Activated CD4-positive, alpha-beta memory T cell treated with anti-CD3 and anti-CD28 coated beads, Interleukin-2, amount 10 ng/mL, durations not matched to agents 7 days and 5 days (primary cell): ENCODE measurements at regions not wholly inside any gene's neighbourhood (a gene's known extent, or its start where the extent isn't known, plus 50 kb on each side); places are given as distances from the start of the nearest gene placed in this dataset.

Source experiments
- CTCF ChIA-PET: fragments of 350-600 bp; sonication (Branson Sonifier 250); formaldehyde crosslinking; loops from one replicate; lab custom pipeline; 2021; ENCODE audit warnings: antibody characterized with exemption, inconsistent platforms; lab: Charles Lee
- POLR2A ChIA-PET: fragments of 350-600 bp; sonication (Branson Sonifier 250); formaldehyde crosslinking; loops from one replicate; lab custom pipeline; 2021; ENCODE audit warnings: antibody characterized with exemption; lab: Charles Lee
- DNase-seq: peaks from one replicate; pipeline ENCODE4 v3.0.0-alpha.2; 2020
- H3K27ac Mint-ChIP-seq: one replicate; pipeline ENCODE4 v1.8.0; 2021; ENCODE audit warnings: mild to moderate bottlenecking, mixed read lengths
- H3K27me3 Mint-ChIP-seq: one replicate; pipeline ENCODE4 v1.8.0; 2021; ENCODE audit warnings: mixed read lengths
- H3K36me3 Mint-ChIP-seq: one replicate; pipeline ENCODE4 v1.8.0; 2021; ENCODE audit warnings: low read depth, mixed read lengths
- H3K4me1 Mint-ChIP-seq: one replicate; pipeline ENCODE4 v1.8.0; 2021; ENCODE audit warnings: mixed read lengths
- H3K4me3 Mint-ChIP-seq: one replicate; pipeline ENCODE4 v1.8.0; 2021; ENCODE audit warnings: mild to moderate bottlenecking, mixed read lengths
- H3K9me3 Mint-ChIP-seq: one replicate; pipeline ENCODE4 v1.8.0; 2021; ENCODE audit warnings: mixed read lengths

DNA sequence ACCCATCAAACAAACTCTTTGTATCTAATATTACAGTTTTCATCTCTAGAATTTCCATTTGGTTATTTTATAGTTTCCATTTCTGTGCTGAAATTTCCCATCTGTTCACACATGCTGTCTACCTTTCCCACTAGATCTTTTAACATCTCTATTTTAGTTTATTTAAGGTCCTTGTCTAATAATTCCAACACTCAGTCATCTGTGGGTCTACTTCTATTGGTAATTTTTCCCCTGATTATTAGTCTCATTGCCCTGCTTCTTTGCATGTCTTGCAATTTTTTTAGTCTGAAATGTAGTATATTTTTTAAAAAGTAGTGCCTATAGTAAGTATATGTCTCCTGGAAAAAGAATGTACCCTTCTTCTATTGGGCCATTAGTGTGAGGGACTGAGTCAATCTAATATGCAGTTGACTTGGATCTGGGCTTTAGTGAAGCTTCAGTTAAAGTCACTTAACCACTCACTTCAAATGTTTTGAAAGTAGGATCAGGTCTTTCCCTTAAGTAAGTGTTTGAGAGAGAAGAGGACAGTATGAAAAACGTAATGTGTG lies 370.8 kb downstream of the SEC14L1 start:
- DNase-seq = no peak
- peaks cover 10% of the 10 kb centered on the region for H3K36me3 Mint-ChIP-seq
- H3K27me3 Mint-ChIP-seq = peaks cover 3% of the 10 kb centered on the region
- ChIA-PET CTCF (interaction anchor here (1.0 kb wide), 1 partner anchor 82 kb away, joined by 3 read pairs; no protein-coding TSS in a partner anchor), POLR2A (no interaction called here)
- no peak overlapping the region for H3K27ac Mint-ChIP-seq
- H3K4me3 Mint-ChIP-seq = no peak overlapping the region
- peaks cover 4% of the 10 kb centered on the region for H3K4me1 Mint-ChIP-seq
- peaks cover 10% of the 10 kb centered on the region for H3K9me3 Mint-ChIP-seq

DNA sequence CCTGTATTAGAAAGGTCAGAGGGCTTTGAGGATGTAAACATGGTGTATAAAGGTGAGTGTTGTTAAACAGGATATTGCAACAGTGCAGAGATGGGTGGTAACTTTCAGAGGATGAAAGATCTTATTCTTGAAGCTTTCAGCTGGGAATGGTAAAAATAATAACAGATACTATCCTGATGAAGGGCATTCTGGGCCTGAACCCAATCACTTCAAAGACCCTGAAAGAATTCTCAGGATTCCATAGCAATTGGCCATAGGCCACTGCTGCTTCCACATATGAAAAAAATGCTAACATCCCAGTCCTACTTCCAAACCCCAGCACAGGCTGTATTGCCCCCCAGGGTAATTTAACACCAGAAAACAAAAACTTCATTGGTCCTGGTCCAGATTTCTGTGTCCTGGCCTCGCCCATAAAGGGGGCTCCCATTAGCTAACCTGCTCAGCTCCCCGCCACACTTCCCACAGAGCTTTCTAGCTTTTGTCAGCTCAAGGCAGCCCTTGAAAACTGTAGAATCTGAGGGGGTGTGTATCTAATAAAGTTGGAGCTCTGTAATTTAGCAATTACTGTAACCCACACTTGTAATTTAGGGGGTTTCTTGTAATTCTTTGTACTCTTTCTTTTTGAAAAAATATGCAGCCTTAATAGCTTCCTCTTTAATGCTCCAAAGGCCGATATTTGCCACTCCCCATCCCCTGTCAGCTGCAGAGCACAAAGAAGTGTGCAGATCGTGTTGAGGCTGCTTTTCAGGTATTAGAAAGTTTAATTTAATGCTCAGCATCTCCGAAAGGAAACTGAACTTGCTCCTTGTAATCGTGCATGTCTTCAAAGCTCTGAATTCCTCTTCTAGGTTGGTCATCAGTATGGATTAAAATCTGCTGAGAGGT lies 371.5 kb downstream of the SEC14L1 start:
- no peak for DNase-seq
- H3K9me3 Mint-ChIP-seq = peaks cover 10% of the 10 kb centered on the region
- peaks cover 4% of the 10 kb centered on the region for H3K4me1 Mint-ChIP-seq
- POLR2A ChIA-PET = interaction anchor here (0.7 kb wide), 1 partner anchor 107 kb away, joined by 3 read pairs; no protein-coding TSS in a partner anchor
- H3K4me3 Mint-ChIP-seq = no peak overlapping the region
- peaks cover 3% of the 10 kb centered on the region for H3K27me3 Mint-ChIP-seq
- H3K36me3 Mint-ChIP-seq = peaks cover 10% of the 10 kb centered on the region
- CTCF ChIA-PET = interaction anchor here (1.0 to 1.1 kb wide), 2 partner anchors 11 to 82 kb away, joined by 3 read pairs; no protein-coding TSS in a partner anchor
- H3K27ac Mint-ChIP-seq = no peak overlapping the region

DNA sequence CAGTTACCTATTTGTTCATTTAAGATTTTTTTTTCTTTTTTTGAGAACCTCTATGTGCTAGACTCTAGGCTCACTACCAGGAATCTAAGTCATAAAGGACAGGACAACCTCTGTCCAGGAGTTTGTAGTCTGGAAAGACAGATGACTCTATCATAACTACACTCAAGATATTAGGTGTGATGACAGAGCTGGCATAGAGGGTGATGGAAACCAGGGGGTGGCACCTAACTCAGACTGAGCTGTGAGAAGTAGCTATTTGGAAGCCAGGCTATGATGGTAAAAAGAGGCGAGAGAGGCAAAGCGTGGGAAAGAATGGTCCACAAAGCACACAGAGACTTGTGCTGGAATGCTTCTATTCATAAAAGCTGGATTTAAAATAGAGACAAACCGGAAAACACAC lies 372.3 kb downstream of the SEC14L1 start:
- ChIA-PET POLR2A (interaction anchor here (0.7 kb wide), 1 partner anchor 108 kb away, joined by 3 read pairs; no protein-coding TSS in a partner anchor), CTCF (interaction anchor here (0.7 to 1.1 kb wide), 2 partner anchors 12 to 1550 kb away, joined by 3 read pairs; no protein-coding TSS in a partner anchor)
- peaks cover 3% of the 10 kb centered on the region for H3K27me3 Mint-ChIP-seq
- peaks cover 4% of the 10 kb centered on the region for H3K4me1 Mint-ChIP-seq
- no peak for DNase-seq
- H3K27ac Mint-ChIP-seq = no peak overlapping the region
- no peak overlapping the region for H3K4me3 Mint-ChIP-seq
- H3K9me3 Mint-ChIP-seq = peaks cover 10% of the 10 kb centered on the region
- peaks cover 10% of the 10 kb centered on the region for H3K36me3 Mint-ChIP-seq

DNA sequence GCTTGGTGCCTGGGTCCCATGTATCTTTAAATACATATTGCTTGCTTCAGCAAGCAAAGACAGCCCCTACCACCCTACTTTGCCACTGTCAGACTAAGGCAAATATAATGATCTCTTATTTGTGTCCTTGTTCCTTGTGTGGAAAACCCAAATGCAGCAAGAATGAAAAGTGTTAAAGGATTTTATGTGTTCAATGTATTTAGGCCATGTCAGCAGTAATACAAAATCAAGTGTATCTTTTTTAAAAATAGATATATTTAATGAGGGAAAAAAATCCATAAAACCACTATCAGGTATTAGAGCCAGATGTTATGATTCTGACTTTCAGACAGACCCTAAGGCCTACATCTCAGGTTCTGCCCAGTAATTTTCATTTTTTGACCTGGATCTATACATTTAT lies 374.5 kb downstream of the SEC14L1 start:
- no peak overlapping the region for H3K4me3 Mint-ChIP-seq
- H3K9me3 Mint-ChIP-seq = peaks cover 10% of the 10 kb centered on the region
- H3K27me3 Mint-ChIP-seq = peaks cover 3% of the 10 kb centered on the region
- ChIA-PET POLR2A (no interaction called here), CTCF (interaction anchor here (1.4 kb wide), 1 partner anchor 9 kb away, joined by 4 read pairs; no protein-coding TSS in a partner anchor)
- H3K27ac Mint-ChIP-seq = no peak overlapping the region
- H3K4me1 Mint-ChIP-seq = peaks cover 4% of the 10 kb centered on the region
- no peak for DNase-seq
- peaks cover 10% of the 10 kb centered on the region for H3K36me3 Mint-ChIP-seq

DNA sequence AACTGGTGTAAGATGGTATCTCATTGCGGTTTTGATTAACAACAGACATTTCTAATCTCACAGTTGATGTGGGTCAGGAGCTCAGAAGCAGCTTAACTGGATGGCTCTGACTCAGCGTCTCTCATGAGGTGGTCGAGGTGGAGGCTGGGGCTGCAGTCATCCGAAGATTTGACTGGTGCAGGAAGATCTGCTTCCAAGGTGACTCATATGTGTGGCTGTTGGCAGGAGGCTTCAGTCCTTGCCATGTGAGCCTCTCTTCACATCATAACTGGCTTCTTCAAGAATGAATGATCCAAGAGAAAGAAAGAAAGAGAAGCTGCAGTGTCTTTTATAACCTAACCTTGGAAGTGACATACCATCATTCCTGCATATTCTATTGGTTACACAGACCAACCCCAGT lies 376.1 kb downstream of the SEC14L1 start:
- no peak overlapping the region for H3K4me3 Mint-ChIP-seq
- DNase-seq = no peak
- peaks cover 2% of the 10 kb centered on the region for H3K4me1 Mint-ChIP-seq
- POLR2A ChIA-PET = no interaction called here
- H3K27me3 Mint-ChIP-seq = peaks cover under 1% of the 10 kb centered on the region
- CTCF ChIA-PET = no interaction called here
- no peak overlapping the region for H3K27ac Mint-ChIP-seq
- peaks cover 2% of the 10 kb centered on the region for H3K9me3 Mint-ChIP-seq
- peaks cover under 1% of the 10 kb centered on the region for H3K36me3 Mint-ChIP-seq

DNA sequence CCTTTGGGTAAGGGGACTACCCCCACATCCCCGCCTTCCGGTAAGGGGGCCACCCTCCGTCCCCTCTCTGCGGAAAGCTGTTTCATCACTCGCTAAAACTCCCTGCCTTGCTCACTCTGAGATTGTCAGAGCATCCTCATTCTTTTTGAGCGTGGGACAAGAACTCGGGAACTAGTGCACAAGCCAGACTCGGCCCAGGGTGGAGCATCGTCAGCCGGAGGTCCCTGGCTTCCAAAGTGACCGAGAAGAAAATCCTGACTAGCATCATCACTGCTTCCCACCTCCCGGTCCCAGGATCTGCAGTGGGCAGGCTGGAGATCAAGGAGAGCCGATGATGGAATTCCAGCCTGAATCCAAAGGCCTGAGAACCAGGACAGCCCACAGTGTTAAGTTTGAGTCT lies 380.3 kb downstream of the SEC14L1 start:
- DNase-seq = no peak
- POLR2A ChIA-PET = no interaction called here

DNA sequence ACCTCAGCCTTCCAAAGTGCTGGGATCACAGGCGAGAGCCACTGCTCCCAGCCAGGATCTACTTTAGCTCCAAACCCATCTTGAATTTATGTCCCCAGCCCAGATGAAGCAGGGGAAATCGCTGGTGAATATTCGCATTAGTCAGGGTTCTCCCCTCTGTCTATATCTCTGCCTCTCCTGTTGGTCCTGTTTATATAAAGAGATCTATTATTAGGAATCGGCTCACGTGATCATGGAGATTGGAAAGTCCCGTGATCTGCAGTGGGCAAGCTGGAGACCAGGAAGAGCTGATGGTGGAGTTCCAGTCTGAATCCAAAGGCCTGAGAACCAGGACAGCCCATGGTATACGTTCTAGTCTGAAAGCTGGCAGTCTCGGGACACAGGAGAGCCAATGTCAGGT lies 382.8 kb downstream of the SEC14L1 start:
- ChIA-PET POLR2A (no interaction called here), CTCF (interaction anchor here (1.1 kb wide), 1 partner anchor 19 kb away, joined by 3 read pairs; no protein-coding TSS in a partner anchor)
- no peak overlapping the region for H3K4me3 Mint-ChIP-seq
- no peak overlapping the region for H3K27ac Mint-ChIP-seq
- no peak for DNase-seq
- H3K4me1 Mint-ChIP-seq = peaks cover 2% of the 10 kb centered on the region
- H3K27me3 Mint-ChIP-seq = peaks cover 25% of the 10 kb centered on the region
- no peaks in the 10 kb centered on the region for H3K9me3 Mint-ChIP-seq
- no peaks in the 10 kb centered on the region for H3K36me3 Mint-ChIP-seq

More for the DNA sequence above, 380.3 kb downstream of the SEC14L1 start:
- Mint-ChIP-seq H3K9me3 (no peaks in the 10 kb centered on the region), H3K27me3 (peaks cover 13% of the 10 kb centered on the region), H3K4me3 (no peak overlapping the region), H3K4me1 (no peaks in the 10 kb centered on the region), H3K36me3 (no peaks in the 10 kb centered on the region), H3K27ac (no peak overlapping the region)
- CTCF ChIA-PET = no interaction called here

DNA sequence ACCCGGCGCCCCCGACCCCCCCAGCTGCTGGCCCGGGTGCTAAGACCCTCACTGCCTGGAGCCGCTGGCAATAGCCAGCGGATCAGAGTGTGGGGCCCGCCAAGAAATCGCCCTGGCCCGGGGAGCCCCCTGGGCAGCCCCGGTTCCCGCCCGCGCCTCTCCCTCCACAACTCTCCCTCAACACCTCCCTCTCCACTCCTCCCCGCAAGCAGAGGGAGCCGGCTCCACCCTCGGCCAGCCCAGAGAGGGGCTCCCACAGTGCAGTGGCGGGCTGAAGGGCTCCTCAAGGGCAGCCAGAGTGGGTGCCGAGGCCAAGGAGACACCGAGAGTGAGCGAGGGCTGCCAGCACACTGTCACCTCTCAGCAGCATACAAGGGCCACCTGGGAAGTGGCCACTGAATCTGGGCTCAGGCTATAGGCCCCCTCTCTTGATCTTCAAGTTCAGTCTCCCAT lies 385.5 kb downstream of the SEC14L1 start:
- Mint-ChIP-seq H3K27ac (no peak overlapping the region), H3K9me3 (no peaks in the 10 kb centered on the region), H3K4me3 (no peak overlapping the region), H3K4me1 (peaks cover 2% of the 10 kb centered on the region), H3K36me3 (no peaks in the 10 kb centered on the region), H3K27me3 (peaks cover 35% of the 10 kb centered on the region)
- POLR2A ChIA-PET = no interaction called here
- DNase-seq = no peak
- CTCF ChIA-PET = no interaction called here

DNA sequence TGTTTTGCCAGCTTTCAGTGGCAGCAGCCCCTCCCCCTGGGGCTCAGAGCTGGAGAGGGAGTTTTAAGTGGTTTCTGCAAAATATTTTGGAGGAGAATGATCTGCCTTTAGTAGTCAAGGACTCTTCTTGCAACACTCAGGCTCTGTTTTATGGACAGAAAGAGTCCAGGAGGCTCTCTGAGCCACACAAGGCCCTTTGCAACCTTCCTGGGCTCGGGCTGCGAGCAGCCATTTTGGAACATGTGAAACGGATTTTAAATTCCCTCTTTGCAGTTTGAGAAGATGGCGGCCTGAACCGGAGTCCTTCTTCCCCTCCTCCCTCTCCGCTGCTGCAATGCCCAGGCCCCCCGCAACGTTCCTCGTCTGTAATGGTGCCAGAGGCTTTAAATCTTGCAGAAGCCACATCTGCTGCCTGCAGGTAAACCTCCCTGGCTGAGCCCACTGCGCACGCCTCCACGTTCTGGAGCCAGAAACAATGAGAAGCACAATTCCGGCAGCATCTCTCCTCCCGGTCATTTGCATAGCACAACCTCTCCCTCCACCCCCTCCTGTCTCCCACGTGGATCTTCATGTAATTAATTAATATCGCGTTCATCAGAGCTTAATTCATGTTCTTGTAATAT lies 386.1 kb downstream of the SEC14L1 start:
- no peak overlapping the region for H3K27ac Mint-ChIP-seq
- no peak for DNase-seq
- no peaks in the 10 kb centered on the region for H3K36me3 Mint-ChIP-seq
- no peaks in the 10 kb centered on the region for H3K9me3 Mint-ChIP-seq
- H3K4me3 Mint-ChIP-seq = no peak overlapping the region
- POLR2A ChIA-PET = no interaction called here
- peaks cover 35% of the 10 kb centered on the region for H3K27me3 Mint-ChIP-seq
- CTCF ChIA-PET = no interaction called here
- H3K4me1 Mint-ChIP-seq = peaks cover 2% of the 10 kb centered on the region

DNA sequence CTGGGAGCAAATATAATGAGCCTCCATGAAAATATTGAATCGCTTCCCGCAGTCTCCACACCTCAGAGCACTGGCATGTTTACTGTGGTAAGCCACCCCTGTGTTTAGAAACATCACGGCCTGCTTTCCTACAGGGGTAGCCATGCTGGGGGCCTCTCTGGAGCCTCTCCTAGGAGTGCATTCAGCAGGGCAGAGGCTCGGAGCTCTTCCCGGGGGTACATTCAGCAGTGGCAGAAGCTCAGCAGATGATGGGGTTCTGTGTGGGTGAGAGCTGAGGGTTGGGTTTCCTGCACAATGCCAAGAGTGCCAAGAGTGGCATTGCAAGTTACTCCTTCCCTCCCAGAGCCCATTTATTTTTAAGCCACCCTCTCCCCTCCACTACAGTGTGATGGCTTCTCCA lies 386.6 kb downstream of the SEC14L1 start:
- H3K36me3 Mint-ChIP-seq = no peaks in the 10 kb centered on the region
- H3K9me3 Mint-ChIP-seq = no peaks in the 10 kb centered on the region
- peaks cover 2% of the 10 kb centered on the region for H3K4me1 Mint-ChIP-seq
- ChIA-PET CTCF (no interaction called here), POLR2A (no interaction called here)
- no peak for DNase-seq
- peaks cover 35% of the 10 kb centered on the region for H3K27me3 Mint-ChIP-seq
- no peak overlapping the region for H3K27ac Mint-ChIP-seq
- no peak overlapping the region for H3K4me3 Mint-ChIP-seq

DNA sequence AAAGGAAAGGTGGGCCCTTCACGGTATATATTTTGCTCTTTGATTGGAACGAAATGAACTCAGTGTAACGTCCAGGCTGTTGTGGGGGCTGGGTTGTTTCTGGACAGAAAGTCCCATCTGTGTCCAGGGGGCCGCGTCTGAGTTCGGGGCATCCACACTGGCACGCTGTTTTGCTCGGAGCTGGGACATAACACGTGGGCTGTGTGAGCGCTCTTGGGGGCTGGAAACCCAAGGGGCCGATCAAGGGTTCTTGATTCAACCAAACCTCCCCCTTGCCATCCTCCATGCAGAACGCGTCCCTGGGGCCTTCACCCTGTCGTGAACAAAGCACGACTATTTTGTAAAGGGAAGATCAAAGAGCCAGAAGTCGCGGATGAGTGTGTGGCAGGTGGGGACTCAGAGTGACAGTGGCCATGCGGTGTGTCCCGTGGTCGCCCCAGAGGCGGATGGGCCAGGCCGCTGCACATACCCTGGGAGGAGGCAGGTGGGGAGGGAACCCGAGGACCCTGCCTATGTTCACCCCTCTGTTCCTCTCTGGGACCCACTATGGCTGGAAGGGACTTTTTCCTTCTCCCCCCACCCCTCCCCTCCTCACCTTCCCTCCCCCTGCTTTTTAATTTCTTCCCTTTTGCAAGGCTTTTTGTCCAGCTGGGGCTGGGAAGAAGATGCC lies 387.2 kb downstream of the SEC14L1 start:
- H3K27ac Mint-ChIP-seq = no peak overlapping the region
- no peak overlapping the region for H3K4me3 Mint-ChIP-seq
- H3K9me3 Mint-ChIP-seq = no peaks in the 10 kb centered on the region
- H3K36me3 Mint-ChIP-seq = no peaks in the 10 kb centered on the region
- peaks cover 35% of the 10 kb centered on the region for H3K27me3 Mint-ChIP-seq
- no peak for DNase-seq
- ChIA-PET CTCF (no interaction called here), POLR2A (interaction anchor here (0.6 to 0.8 kb wide), 2 partner anchors 93 to 139 kb away, joined by 3 read pairs; no protein-coding TSS in a partner anchor)
- H3K4me1 Mint-ChIP-seq = peaks cover 2% of the 10 kb centered on the region

DNA sequence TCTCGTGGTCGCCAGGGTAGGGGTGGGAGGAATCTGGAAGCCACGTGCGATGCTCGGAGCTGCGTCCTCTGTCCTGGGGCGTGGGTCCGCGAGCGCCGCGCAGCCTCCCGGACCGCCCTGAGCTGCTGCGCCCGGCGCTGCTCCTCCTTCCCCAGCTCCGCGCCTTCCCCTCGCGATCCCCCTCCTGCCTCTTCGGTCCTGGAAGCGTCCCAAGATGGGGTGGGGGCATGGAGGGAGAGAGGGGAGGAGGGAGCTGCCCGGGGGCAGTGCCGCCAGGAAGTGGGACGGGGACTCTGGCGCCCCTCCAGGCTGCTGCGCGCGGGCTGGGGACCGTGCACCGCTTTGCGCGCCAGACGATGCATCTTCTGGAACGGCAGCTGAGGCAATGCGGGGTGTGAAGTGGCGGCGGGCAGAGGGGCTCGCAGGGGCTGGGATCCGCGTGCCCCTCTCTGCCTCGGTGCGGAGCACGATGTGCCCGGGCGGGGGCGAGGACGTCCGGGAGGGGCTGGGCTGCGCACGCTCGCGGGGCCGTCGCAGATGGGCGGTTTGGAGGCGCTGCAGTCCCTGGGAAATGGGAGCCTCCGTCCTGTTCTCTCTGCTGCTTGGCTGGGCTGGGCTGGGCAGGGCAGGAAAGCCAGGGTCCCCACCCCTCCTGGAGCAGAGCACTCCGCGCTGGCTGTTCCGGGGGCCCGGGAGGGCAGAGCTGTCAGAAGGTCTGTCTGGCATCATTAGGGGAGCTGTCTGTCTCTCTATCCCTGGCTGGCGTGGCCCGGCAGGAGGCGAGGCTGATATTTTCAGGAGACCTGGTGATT lies 388.0 kb downstream of the SEC14L1 start:
- ChIA-PET CTCF (no interaction called here), POLR2A (interaction anchor here (0.6 to 0.8 kb wide), 2 partner anchors 93 to 140 kb away, joined by 3 read pairs; no protein-coding TSS in a partner anchor)
- Mint-ChIP-seq H3K4me3 (no peak overlapping the region), H3K27ac (no peak overlapping the region), H3K27me3 (peaks cover 31% of the 10 kb centered on the region), H3K4me1 (peaks cover 2% of the 10 kb centered on the region), H3K36me3 (no peaks in the 10 kb centered on the region), H3K9me3 (no peaks in the 10 kb centered on the region)
- no peak for DNase-seq
